ENCODE measurements at regions not wholly inside any gene's neighbourhood (a gene's known extent, or its start where the extent isn't known, plus 50 kb on each side); places are given as distances from the start of the nearest gene placed in this dataset.

GRCh38 chr10:10078446-10078845, 939.2 kb upstream of the CELF2 start:
- no peaks in the 10 kb centered on the region for H3K9me3 ChIP-seq
- no peaks in the 10 kb centered on the region for H3K27me3 ChIP-seq
- DNase-seq = no peak
- no peaks in the 10 kb centered on the region for H3K36me3 ChIP-seq
- no peak for TF ChIP-seq CTCF (IDR thresholded peaks at IDR 0.05)
- intact Hi-C loops (cut with DNase I) = no loop called here
- no peak overlapping the region for H3K27ac ChIP-seq
- no peak overlapping the region for H3K4me3 ChIP-seq
- no peak for ATAC-seq
- H3K4me1 ChIP-seq = no peaks in the 10 kb centered on the region

GRCh38 chr10:10092581-10092980, 925.1 kb upstream of the CELF2 start:
- intact Hi-C loops (cut with DNase I) = no loop called here
- Histone ChIP-seq H3K27me3 (no peaks in the 10 kb centered on the region), H3K9me3 (no peaks in the 10 kb centered on the region), H3K4me1 (no peaks in the 10 kb centered on the region), H3K4me3 (no peak overlapping the region), H3K27ac (no peak overlapping the region), H3K36me3 (no peaks in the 10 kb centered on the region)
- TF ChIP-seq CTCF (IDR thresholded peaks at IDR 0.05) = no peak
- DNase-seq (no peak), ATAC-seq (peak; percentile 59)

- Histone ChIP-seq H3K27ac (no peak overlapping the region), H3K36me3 (no peaks in the 10 kb centered on the region), H3K9me3 (no peaks in the 10 kb centered on the region), H3K4me3 (no peak overlapping the region), H3K27me3 (no peaks in the 10 kb centered on the region), H3K4me1 (no peaks in the 10 kb centered on the region)
- DNase-seq (no peak), ATAC-seq (no peak)
- intact Hi-C loops (cut with DNase I) = no loop called here
- no peak for TF ChIP-seq CTCF (IDR thresholded peaks at IDR 0.05)
Observed at GRCh38 chr10:10093021-10093420, 924.7 kb upstream of the CELF2 start.

- TF ChIP-seq CTCF (IDR thresholded peaks at IDR 0.05) = no peak
- Histone ChIP-seq H3K4me1 (no peaks in the 10 kb centered on the region), H3K4me3 (no peak overlapping the region), H3K27me3 (no peaks in the 10 kb centered on the region), H3K36me3 (no peaks in the 10 kb centered on the region), H3K9me3 (no peaks in the 10 kb centered on the region), H3K27ac (no peak overlapping the region)
- DNase-seq (no peak), ATAC-seq (no peak)
- intact Hi-C loops (cut with DNase I) = no loop called here
Observed at GRCh38 chr10:10094691-10095090, 923.0 kb upstream of the CELF2 start.

GRCh38 chr10:10096296-10096695, 921.4 kb upstream of the CELF2 start:
- H3K4me3 ChIP-seq = no peak overlapping the region
- no peak for DNase-seq
- no peak overlapping the region for H3K27ac ChIP-seq
- H3K9me3 ChIP-seq = no peaks in the 10 kb centered on the region
- no peaks in the 10 kb centered on the region for H3K27me3 ChIP-seq
- intact Hi-C loops (cut with DNase I) = no loop called here
- TF ChIP-seq CTCF (IDR thresholded peaks at IDR 0.05) = no peak
- H3K36me3 ChIP-seq = no peaks in the 10 kb centered on the region
- no peaks in the 10 kb centered on the region for H3K4me1 ChIP-seq
- ATAC-seq = no peak

- no peak overlapping the region for H3K4me3 ChIP-seq
- no peaks in the 10 kb centered on the region for H3K27me3 ChIP-seq
- no peak for TF ChIP-seq CTCF (IDR thresholded peaks at IDR 0.05)
- intact Hi-C loops (cut with DNase I) = no loop called here
- no peaks in the 10 kb centered on the region for H3K4me1 ChIP-seq
- no peaks in the 10 kb centered on the region for H3K9me3 ChIP-seq
- ATAC-seq = no peak
- no peaks in the 10 kb centered on the region for H3K36me3 ChIP-seq
- no peak for DNase-seq
- no peak overlapping the region for H3K27ac ChIP-seq
Observed at GRCh38 chr10:10096898-10097297, 920.8 kb upstream of the CELF2 start.
